SK-N-SH (cell line): ENCODE measurements at regions not wholly inside any gene's neighbourhood (a gene's known extent, or its start where the extent isn't known, plus 50 kb on each side); places are given as distances from the start of the nearest gene placed in this dataset.

Experiments
- CHD2 ChIP-seq: fragments of 150-350 bp; IDR thresholded peaks from 2 replicates; pipeline ENCODE4 v1.6.1; 2018; ENCODE audit warnings: low read length; ENCODE audit not compliant: partially characterized antibody
- ELF1 ChIP-seq: IDR thresholded peaks from 2 replicates; pipeline ENCODE4 v1.4.0; 2012
- EZH2phosphoT487 ChIP-seq: fragments of 200-600 bp; sonication (generic); IDR thresholded peaks from 2 replicates; pipeline ENCODE4 v1.6.1; 2017; ENCODE audit warnings: low read depth, mixed run types, mild to moderate bottlenecking, antibody characterized with exemption, moderate library complexity, borderline replicate concordance
- FOXM1 ChIP-seq: IDR thresholded peaks from 2 replicates; pipeline ENCODE4 v1.4.0; 2012; ENCODE audit warnings: low read depth, mild to moderate bottlenecking
- GABPA ChIP-seq: IDR thresholded peaks from 2 replicates; pipeline ENCODE4 v1.4.0; 2012; ENCODE audit warnings: low read depth, mild to moderate bottlenecking
- MXI1 ChIP-seq: IDR thresholded peaks from 2 replicates; pipeline ENCODE4 v1.6.1; 2012; ENCODE audit warnings: mild to moderate bottlenecking, low read depth, low read length, improper control_type of control experiment
- NRF1 ChIP-seq: IDR thresholded peaks from 2 replicates; pipeline ENCODE4 v1.6.1; 2012; ENCODE audit warnings: low read depth, mild to moderate bottlenecking, low read length
- RXRA ChIP-seq: IDR thresholded peaks from 2 replicates; pipeline ENCODE4 v1.4.0; 2012; ENCODE audit warnings: low read depth, mild to moderate bottlenecking, borderline replicate concordance
- SIN3A ChIP-seq: IDR thresholded peaks from 2 replicates; pipeline ENCODE4 v1.6.1; 2012; ENCODE audit warnings: low read depth, mild to moderate bottlenecking, low read length, moderate library complexity, borderline replicate concordance
- TAF1 ChIP-seq: IDR thresholded peaks from 2 replicates; pipeline ENCODE4 v1.6.1; 2012; ENCODE audit warnings: low read depth, mild to moderate bottlenecking, low read length, moderate library complexity, borderline replicate concordance
- TF ChIP-seq, protein P1 (sequence below): fragments of 200-600 bp; sonication (generic); IDR thresholded peaks from 2 replicates; pipeline ENCODE4 v1.6.1; 2017; ENCODE audit warnings: antibody characterized with exemption, mild to moderate bottlenecking, moderate library complexity
- TF ChIP-seq, protein P2 (sequence below): IDR thresholded peaks from 2 replicates; pipeline ENCODE4 v1.6.1; 2012; ENCODE audit warnings: mild to moderate bottlenecking, low read depth, low read length, moderate library complexity

DNA sequence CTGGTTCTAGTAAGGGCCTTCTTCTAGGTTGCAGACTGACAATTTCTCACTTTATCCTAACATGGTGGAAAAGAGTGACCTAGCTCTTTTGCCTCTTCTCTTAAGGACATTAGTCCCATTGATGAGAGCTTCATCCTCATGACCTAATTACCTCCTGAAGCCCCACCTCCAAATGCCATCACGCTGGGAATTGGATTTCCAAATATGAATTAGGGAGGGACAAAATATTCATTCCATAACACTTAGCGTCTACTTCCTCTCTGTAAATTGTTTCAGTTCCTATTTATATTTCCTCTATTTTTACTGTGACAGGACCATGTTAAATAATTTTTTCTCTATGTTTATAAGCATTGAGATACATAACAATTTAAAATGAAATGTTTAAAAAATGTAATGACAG is 408.8 kb downstream of the CDH10 start:
- TF ChIP-seq, protein P1, sequence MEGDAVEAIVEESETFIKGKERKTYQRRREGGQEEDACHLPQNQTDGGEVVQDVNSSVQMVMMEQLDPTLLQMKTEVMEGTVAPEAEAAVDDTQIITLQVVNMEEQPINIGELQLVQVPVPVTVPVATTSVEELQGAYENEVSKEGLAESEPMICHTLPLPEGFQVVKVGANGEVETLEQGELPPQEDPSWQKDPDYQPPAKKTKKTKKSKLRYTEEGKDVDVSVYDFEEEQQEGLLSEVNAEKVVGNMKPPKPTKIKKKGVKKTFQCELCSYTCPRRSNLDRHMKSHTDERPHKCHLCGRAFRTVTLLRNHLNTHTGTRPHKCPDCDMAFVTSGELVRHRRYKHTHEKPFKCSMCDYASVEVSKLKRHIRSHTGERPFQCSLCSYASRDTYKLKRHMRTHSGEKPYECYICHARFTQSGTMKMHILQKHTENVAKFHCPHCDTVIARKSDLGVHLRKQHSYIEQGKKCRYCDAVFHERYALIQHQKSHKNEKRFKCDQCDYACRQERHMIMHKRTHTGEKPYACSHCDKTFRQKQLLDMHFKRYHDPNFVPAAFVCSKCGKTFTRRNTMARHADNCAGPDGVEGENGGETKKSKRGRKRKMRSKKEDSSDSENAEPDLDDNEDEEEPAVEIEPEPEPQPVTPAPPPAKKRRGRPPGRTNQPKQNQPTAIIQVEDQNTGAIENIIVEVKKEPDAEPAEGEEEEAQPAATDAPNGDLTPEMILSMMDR: no peak
- TF ChIP-seq RXRA: no peak
- no peak for TF ChIP-seq SIN3A
- TF ChIP-seq, protein P2, sequence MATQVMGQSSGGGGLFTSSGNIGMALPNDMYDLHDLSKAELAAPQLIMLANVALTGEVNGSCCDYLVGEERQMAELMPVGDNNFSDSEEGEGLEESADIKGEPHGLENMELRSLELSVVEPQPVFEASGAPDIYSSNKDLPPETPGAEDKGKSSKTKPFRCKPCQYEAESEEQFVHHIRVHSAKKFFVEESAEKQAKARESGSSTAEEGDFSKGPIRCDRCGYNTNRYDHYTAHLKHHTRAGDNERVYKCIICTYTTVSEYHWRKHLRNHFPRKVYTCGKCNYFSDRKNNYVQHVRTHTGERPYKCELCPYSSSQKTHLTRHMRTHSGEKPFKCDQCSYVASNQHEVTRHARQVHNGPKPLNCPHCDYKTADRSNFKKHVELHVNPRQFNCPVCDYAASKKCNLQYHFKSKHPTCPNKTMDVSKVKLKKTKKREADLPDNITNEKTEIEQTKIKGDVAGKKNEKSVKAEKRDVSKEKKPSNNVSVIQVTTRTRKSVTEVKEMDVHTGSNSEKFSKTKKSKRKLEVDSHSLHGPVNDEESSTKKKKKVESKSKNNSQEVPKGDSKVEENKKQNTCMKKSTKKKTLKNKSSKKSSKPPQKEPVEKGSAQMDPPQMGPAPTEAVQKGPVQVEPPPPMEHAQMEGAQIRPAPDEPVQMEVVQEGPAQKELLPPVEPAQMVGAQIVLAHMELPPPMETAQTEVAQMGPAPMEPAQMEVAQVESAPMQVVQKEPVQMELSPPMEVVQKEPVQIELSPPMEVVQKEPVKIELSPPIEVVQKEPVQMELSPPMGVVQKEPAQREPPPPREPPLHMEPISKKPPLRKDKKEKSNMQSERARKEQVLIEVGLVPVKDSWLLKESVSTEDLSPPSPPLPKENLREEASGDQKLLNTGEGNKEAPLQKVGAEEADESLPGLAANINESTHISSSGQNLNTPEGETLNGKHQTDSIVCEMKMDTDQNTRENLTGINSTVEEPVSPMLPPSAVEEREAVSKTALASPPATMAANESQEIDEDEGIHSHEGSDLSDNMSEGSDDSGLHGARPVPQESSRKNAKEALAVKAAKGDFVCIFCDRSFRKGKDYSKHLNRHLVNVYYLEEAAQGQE: no peak
- no peak for TF ChIP-seq MXI1
- no peak for TF ChIP-seq NRF1
- no peak for TF ChIP-seq EZH2phosphoT487
- no peak for TF ChIP-seq ELF1
- no peak for TF ChIP-seq CHD2
- no peak for TF ChIP-seq FOXM1
- no peak for TF ChIP-seq GABPA
- no peak for TF ChIP-seq TAF1
